H1 (cell line): ENCODE measurements at regions not wholly inside any gene's neighbourhood (a gene's known extent, or its start where the extent isn't known, plus 50 kb on each side); places are given as distances from the start of the nearest gene placed in this dataset.

ENCODE experiments used
- CTCF ChIA-PET: fragments of 300-600 bp; sonication (Branson Sonifier 250); formaldehyde crosslinking; loops from one replicate; lab custom pipeline; 2021; ENCODE audit not compliant: partially characterized antibody; lab: Charles Lee
- POLR2A ChIA-PET: fragments of 300-600 bp; sonication (Branson Sonifier 250); formaldehyde crosslinking; loops from one replicate; lab custom pipeline; 2021; ENCODE audit warnings: inconsistent platforms; ENCODE audit not compliant: partially characterized antibody; lab: Charles Lee
- DNase-seq, 2 experiments: peaks; one replicate each; pipeline versions ENCODE4 v3.0.0 to v3.0.0-alpha.2; 2010 to 2022; ENCODE audit warnings: low spot score in 2 of 2, low read depth in 1 of 2, mixed read lengths in 1 of 2
- FAIRE-seq: peaks from 2 replicates; lab custom pipeline; 2011; peaks lifted over from hg19 to GRCh38; lab: Jason Lieb, UNC
- H2AFZ ChIP-seq: 2 replicates; pipeline ENCODE4 v1.8.1; 2012; ENCODE audit warnings: low read length, inconsistent platforms
- H2AK5ac ChIP-seq: 2 replicates; pipeline ENCODE4 v1.6.1; 2013; ENCODE audit warnings: low read depth, low read length
- H2BK120ac ChIP-seq: replicated peaks from 2 replicates; pipeline ENCODE3; 2013; ENCODE audit warnings: low read depth, low read length, inconsistent platforms
- H2BK12ac ChIP-seq: 2 replicates; pipeline ENCODE4 v1.6.1; 2013; ENCODE audit warnings: low read depth, low read length
- H2BK15ac ChIP-seq: 2 replicates; pipeline ENCODE4 v1.6.1; 2013; ENCODE audit warnings: low read length
- H2BK20ac ChIP-seq: 2 replicates; pipeline ENCODE4 v1.6.1; 2013; ENCODE audit warnings: low read length
- H2BK5ac ChIP-seq: 2 replicates; pipeline ENCODE4 v1.6.1; 2013; ENCODE audit warnings: low read depth, low read length
- H3K14ac ChIP-seq: 2 replicates; pipeline ENCODE4 v1.6.1; 2013; ENCODE audit warnings: inconsistent platforms; ENCODE audit not compliant: insufficient read length
- H3K18ac ChIP-seq: 2 replicates; pipeline ENCODE4 v1.6.1; 2013; ENCODE audit warnings: low read length; ENCODE audit errors: extremely low read depth
- H3K23ac ChIP-seq: 2 replicates; pipeline ENCODE4 v1.6.1; 2013; ENCODE audit warnings: inconsistent platforms; ENCODE audit not compliant: insufficient read length
- H3K23me2 ChIP-seq: 2 replicates; pipeline ENCODE4 v1.6.1; 2013; ENCODE audit warnings: low read depth, low read length
- H3K27ac ChIP-seq: 2 replicates; pipeline ENCODE4 v1.6.1; 2011; ENCODE audit warnings: low read depth, low read length, inconsistent platforms
- H3K27me3 ChIP-seq, 4 experiments: replicated peaks in 1 of 4; 1 replicate in 1 of 4; 2 replicates in 3 of 4; pipeline versions ENCODE4 v1.6.1 to v1.8.1; 2011 to 2013; ENCODE audit warnings: low read length in 3 of 4, mild to moderate bottlenecking in 3 of 4, inconsistent platforms in 2 of 4, mixed read lengths in 2 of 4, moderate library complexity in 1 of 4; ENCODE audit not compliant: control insufficient read depth in 3 of 4, insufficient read depth in 3 of 4; ENCODE audit errors: extremely low read depth in 1 of 4
- H3K36me3 ChIP-seq, 4 experiments: 2 replicates each; pipeline versions ENCODE4 v1.6.1 to v1.8.1; 2011 to 2013; ENCODE audit warnings: mild to moderate bottlenecking in 4 of 4, low read length in 3 of 4, moderate library complexity in 2 of 4, control low read depth in 1 of 4, inconsistent platforms in 1 of 4; ENCODE audit not compliant: insufficient read depth in 4 of 4, control insufficient read depth in 2 of 4
- H3K4ac ChIP-seq: replicated peaks from 2 replicates; pipeline ENCODE3; 2013; ENCODE audit warnings: low read length, low read depth, mixed read lengths, inconsistent platforms; ENCODE audit not compliant: insufficient read length
- H3K4me1 ChIP-seq, 4 experiments: replicated peaks in 1 of 4; 1 replicate in 1 of 4; 2 replicates in 3 of 4; pipeline versions ENCODE4 v1.6.1 to v1.8.1; 2011 to 2013; ENCODE audit warnings: low read length in 3 of 4, inconsistent platforms in 2 of 4, mixed read lengths in 1 of 4; ENCODE audit not compliant: insufficient read depth in 4 of 4, control insufficient read depth in 3 of 4
- H3K4me2 ChIP-seq, 2 experiments: 2 replicates each; pipeline versions ENCODE4 v1.6.1 to v1.8.1; 2011 to 2013; ENCODE audit warnings: low read depth in 2 of 2, low read length in 2 of 2, control low read depth in 1 of 2, inconsistent platforms in 1 of 2, mild to moderate bottlenecking in 1 of 2; ENCODE audit not compliant: insufficient read depth in 1 of 2
- H3K4me3 ChIP-seq, 4 experiments: fragments of 200-600, 300-600 bp in 1 of 4; sonication (generic), shearing (Covaris generic), sonication (Bioruptor Twin) in 1 of 4; 2 replicates each; pipeline versions ENCODE4 v1.5.1 to v1.8.1; 2011 to 2016; ENCODE audit warnings: low read length in 4 of 4, low read depth in 3 of 4, control low read depth in 2 of 4, inconsistent platforms in 2 of 4, mild to moderate bottlenecking in 2 of 4, mixed read lengths in 1 of 4, moderate library complexity in 1 of 4; ENCODE audit not compliant: insufficient read depth in 2 of 4; ENCODE audit errors: extremely low read depth in 1 of 4
- H3K56ac ChIP-seq: replicated peaks from 2 replicates; pipeline ENCODE3; 2013; ENCODE audit warnings: low read depth, mild to moderate bottlenecking, mixed read lengths, low read length, inconsistent platforms; ENCODE audit not compliant: insufficient read length
- H3K79me1 ChIP-seq: 2 replicates; pipeline ENCODE4 v1.6.1; 2013; ENCODE audit warnings: low read depth, low read length, control low read depth
- H3K79me2 ChIP-seq, 2 experiments: 2 replicates each; pipeline versions ENCODE4 v1.6.1 to v1.8.1; 2012 to 2013; ENCODE audit warnings: low read length in 2 of 2, mild to moderate bottlenecking in 2 of 2, inconsistent platforms in 1 of 2; ENCODE audit not compliant: insufficient read depth in 2 of 2, control insufficient read depth in 1 of 2
- H3K9ac ChIP-seq, 4 experiments: replicated peaks in 1 of 4; 1 replicate in 1 of 4; 2 replicates in 3 of 4; pipeline versions ENCODE4 v1.6.1 to v1.8.1; 2011 to 2013; ENCODE audit warnings: low read depth in 3 of 4, low read length in 3 of 4, control low read depth in 2 of 4, mild to moderate bottlenecking in 2 of 4, moderate library complexity in 2 of 4, inconsistent platforms in 1 of 4; ENCODE audit errors: extremely low read depth in 1 of 4
- H3K9me3 ChIP-seq, 2 experiments: 2 replicates each; pipeline versions ENCODE4 v1.6.1 to v1.8.1; 2012 to 2013; ENCODE audit warnings: mild to moderate bottlenecking in 2 of 2, moderate library complexity in 2 of 2, control low read depth in 1 of 2, inconsistent platforms in 1 of 2, low read depth in 1 of 2, low read length in 1 of 2, mixed read lengths in 1 of 2; ENCODE audit not compliant: insufficient read depth in 2 of 2
- H4K20me1 ChIP-seq, 2 experiments: replicated peaks in 1 of 2; 2 replicates each; pipeline versions ENCODE3 to v1.8.1; 2011 to 2013; ENCODE audit warnings: inconsistent platforms in 2 of 2, low read length in 2 of 2, mild to moderate bottlenecking in 1 of 2; ENCODE audit not compliant: insufficient read depth in 2 of 2, control insufficient read depth in 1 of 2
- H4K5ac ChIP-seq: 2 replicates; pipeline ENCODE4 v1.6.1; 2013; ENCODE audit warnings: low read length, low read depth, mixed read lengths, inconsistent platforms; ENCODE audit not compliant: insufficient read length
- H4K8ac ChIP-seq: 2 replicates; pipeline ENCODE4 v1.8.0; 2013; ENCODE audit warnings: mild to moderate bottlenecking, moderate library complexity, low read length, inconsistent platforms; ENCODE audit not compliant: insufficient read depth; ENCODE audit errors: extremely low read depth
- H4K91ac ChIP-seq: replicated peaks from 2 replicates; pipeline ENCODE3; 2013; ENCODE audit warnings: low read length, mixed read lengths, inconsistent platforms; ENCODE audit not compliant: insufficient read length
- EZH2 ChIP-seq: fragments of 200-600 bp; sonication (generic); IDR thresholded peaks from 2 replicates; pipeline ENCODE4 v1.7.1; 2012; ENCODE audit warnings: low read depth, mild to moderate bottlenecking, moderate library complexity, low read length, inconsistent platforms; ENCODE audit not compliant: severe bottlenecking
- RXRA ChIP-seq: IDR thresholded peaks from 2 replicates; pipeline ENCODE4 v1.6.1; 2011; ENCODE audit warnings: low read depth, mild to moderate bottlenecking, low read length, moderate library complexity; ENCODE audit not compliant: insufficient read depth
- WGBS, 2 experiments: shearing (Covaris generic) in 1 of 2; methylation state at CpG; one replicate each; pipeline versions ENCODE4 v1.1.6 to v1.1.7; 2013 to 2015; ENCODE audit warnings: low lambda C conversion rate in 2 of 2, mixed read lengths in 2 of 2, inconsistent platforms in 1 of 2, low coverage in 1 of 2, missing lambda C conversion rate in 1 of 2; ENCODE audit not compliant: insufficient replicate concordance in 2 of 2, insufficient coverage in 1 of 2, insufficient read length in 1 of 2; ENCODE audit errors: extremely low coverage in 1 of 2, missing lambda C conversion rate in 1 of 2; 5-methylcytosine and 5-hydroxymethylcytosine counted together

DNA sequence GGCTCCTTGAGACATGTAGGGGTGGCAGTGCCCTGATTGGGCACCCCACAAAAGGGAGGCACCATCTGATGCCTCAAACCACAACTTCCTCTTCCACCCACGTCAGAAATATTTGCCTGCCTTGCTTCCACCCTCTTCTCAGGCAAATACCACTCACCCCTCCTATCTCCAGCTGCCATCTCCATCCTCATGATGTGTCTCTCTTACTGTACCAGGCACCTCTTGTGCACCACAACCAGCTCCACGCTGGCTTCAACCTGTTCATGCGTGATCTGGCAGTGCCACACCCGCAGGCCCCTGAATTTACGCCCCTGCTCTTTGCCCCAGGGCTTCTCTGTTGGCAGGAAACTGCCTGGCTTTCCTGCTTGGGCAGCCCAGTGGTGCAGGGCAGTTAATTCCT lies 87.8 kb upstream of the HSPA9 start:
- Histone ChIP-seq H4K91ac (no peak overlapping the region), H3K79me1 (no peaks in the 10 kb centered on the region), H2AFZ (no peak overlapping the region), H3K9me3 (no peaks in the 10 kb centered on the region), H3K36me3 (no peaks in the 10 kb centered on the region), H3K14ac (no peak overlapping the region), H3K56ac (no peak overlapping the region), H3K79me2 (no peaks in the 10 kb centered on the region), H2BK5ac (no peak overlapping the region), H3K27ac (no peak overlapping the region), H3K4me3 (no peak overlapping the region), H4K20me1 (no peaks in the 10 kb centered on the region), H2BK120ac (no peak overlapping the region), H2BK12ac (peak overlapping the region; percentile 33; the same call in 1 of the 2 replicates), H3K4ac (no peak overlapping the region), H2AK5ac (no peak overlapping the region), H4K8ac (no peak overlapping the region; the same call in 1 of the 2 replicates), H2BK15ac (no peak overlapping the region), H3K9ac (no peak overlapping the region), H3K4me2 (no peak overlapping the region), H3K23me2 (no peaks in the 10 kb centered on the region; the same call in 1 of the 2 replicates), H3K4me1 (peaks cover 0 to 5% (median 2%) of the 10 kb centered on the region in 4 experiments; a peak in 3 of 7 replicates), H3K23ac (no peak overlapping the region), H2BK20ac (no peak overlapping the region), H3K27me3 (no peaks in the 10 kb centered on the region; a peak in 1 of 7 replicates), H4K5ac (no peak overlapping the region), H3K18ac (no peak overlapping the region)
- FAIRE-seq (no peak), DNase-seq (no peak)
- POLR2A ChIA-PET: interaction anchor here (0.6 kb wide), 1 partner anchor 90 kb away, joined by 6 read pairs; no protein-coding TSS in a partner anchor
- CTCF ChIA-PET: interaction anchor here (1.3 to 1.7 kb wide), 5 partner anchors 9 to 162 kb away, joined by 3 to 10 read pairs (median 6); no protein-coding TSS in a partner anchor
- 86% methylated on average over 5 of the region's 5 CpGs; no CpG with 5 or more reads in 1 of the 2 experiments for WGBS, 2 experiments
- no peak for TF ChIP-seq EZH2
- no peak for TF ChIP-seq RXRA
